ENCODE measurements at regions not wholly inside any gene's neighbourhood (a gene's known extent, or its start where the extent isn't known, plus 50 kb on each side); places are given as distances from the start of the nearest gene placed in this dataset.
"Not testable (repeated sequence)": the region's sequence is repeated elsewhere in the genome, so short reads cannot be mapped to it uniquely, and the experiment has no call there.

- DNase-seq (no peak), ATAC-seq (no peak)
- intact Hi-C loops (cut with DNase I, micrococcal nuclease) = no loop called here
Measured at GRCh38 chr1:212495766-212496494, 63.2 kb downstream of the NENF start.

- DNase-seq (no peak), ATAC-seq (no peak)
- intact Hi-C loops (cut with DNase I, micrococcal nuclease) = no loop called here
Measured at GRCh38 chr1:212496682-212497081, 64.0 kb downstream of the NENF start.

- intact Hi-C loops (cut with DNase I, micrococcal nuclease) = no loop called here
- no peak for ATAC-seq
- DNase-seq = no peak
Measured at GRCh38 chr1:212497553-212497952, 64.8 kb downstream of the NENF start.

- ATAC-seq = no peak
- intact Hi-C loops (cut with DNase I, micrococcal nuclease) = no loop called here
- no peak for DNase-seq
Measured at GRCh38 chr1:212498283-212499040, 65.7 kb downstream of the NENF start.

GRCh38 chr1:212500351-212500750, 67.6 kb downstream of the NENF start:
- intact Hi-C loops (cut with DNase I, micrococcal nuclease) = no loop called here
- ATAC-seq (no peak), DNase-seq (no peak)

- intact Hi-C loops (cut with DNase I, micrococcal nuclease) = no loop called here
- DNase-seq (no peak), ATAC-seq (no peak)
Measured at GRCh38 chr1:212500983-212501382, 68.3 kb downstream of the NENF start.

GRCh38 chr1:212503714-212504113, 71.0 kb downstream of the NENF start:
- no peak for DNase-seq
- intact Hi-C loops (cut with DNase I, micrococcal nuclease) = no loop called here

GRCh38 chr1:212504171-212504803, 71.6 kb downstream of the NENF start:
- ATAC-seq = no peak
- DNase-seq = no peak
- intact Hi-C loops (cut with DNase I, micrococcal nuclease) = no loop called here

More at GRCh38 chr1:212503714-212504113, 71.0 kb downstream of the NENF start:
- no peak for ATAC-seq

GRCh38 chr1:212506666-212507065, 73.9 kb downstream of the NENF start:
- intact Hi-C loops (cut with DNase I, micrococcal nuclease) = no loop called here
- ATAC-seq (no peak), DNase-seq (no peak)

GRCh38 chr1:212507369-212507768, 74.6 kb downstream of the NENF start:
- ATAC-seq (no peak), DNase-seq (no peak)
- intact Hi-C loops (cut with DNase I, micrococcal nuclease) = no loop called here

GRCh38 chr1:212512816-212513559, 80.3 kb downstream of the NENF start:
- intact Hi-C loops (cut with DNase I, micrococcal nuclease) = no loop called here
- no peak for ATAC-seq
- DNase-seq = no peak

- DNase-seq (no peak), ATAC-seq (no peak)
- intact Hi-C loops (cut with DNase I, micrococcal nuclease) = no loop called here
Measured at GRCh38 chr1:212513586-212513985, 80.9 kb downstream of the NENF start.

GRCh38 chr1:212514056-212514614, 81.4 kb downstream of the NENF start:
- ATAC-seq (peak; percentile 56), DNase-seq (peak; percentile 72 to 81)
- intact Hi-C loops (cut with DNase I, micrococcal nuclease) = no loop called here

- ATAC-seq (no peak), DNase-seq (peak in 1 of 2 donors; percentile 13)
- intact Hi-C loops (cut with DNase I, micrococcal nuclease) = no loop called here
Measured at GRCh38 chr1:212514782-212515181, 82.1 kb downstream of the NENF start.

GRCh38 chr1:212515329-212515760, 82.6 kb downstream of the NENF start:
- ATAC-seq (no peak), DNase-seq (no peak)

GRCh38 chr1:212516012-212516411, 83.3 kb downstream of the NENF start:
- intact Hi-C loops (cut with DNase I, micrococcal nuclease); DNase-seq; ATAC-seq: not testable (repeated sequence)

More at GRCh38 chr1:212515329-212515760, 82.6 kb downstream of the NENF start:
- intact Hi-C loops (cut with DNase I, micrococcal nuclease) = no loop called here

GRCh38 chr1:212518188-212519054, 85.7 kb downstream of the NENF start:
- intact Hi-C loops (cut with DNase I, micrococcal nuclease) = no loop called here

GRCh38 chr1:212519131-212519530, 86.4 kb downstream of the NENF start:
- DNase-seq = no peak
- intact Hi-C loops (cut with DNase I, micrococcal nuclease) = no loop called here
- peak; percentile 38 for ATAC-seq

More at GRCh38 chr1:212518188-212519054, 85.7 kb downstream of the NENF start:
- DNase-seq = peak; percentile 81 to 87
- ATAC-seq = peak; percentile 93

Measured in left colon (tissue), 2 donors.